SIG-M5 treated with dmso at 0.1 percent for 504 hours (cell line): ENCODE measurements at regions not wholly inside any gene's neighbourhood (a gene's known extent, or its start where the extent isn't known, plus 50 kb on each side); places are given as distances from the start of the nearest gene placed in this dataset.
"Not testable (repeated sequence)": the region's sequence is repeated elsewhere in the genome, so short reads cannot be mapped to it uniquely, and the experiment has no call there.

ENCODE experiments used
- DNase-seq: peaks from one replicate; lab custom pipeline; 2025; ENCODE audit not compliant: unreplicated experiment; lab: John Stamatoyannopoulos, UW

- no peak for DNase-seq
Observed at GRCh38 chrX:89021964-89022363, 274.9 kb downstream of the CPXCR1 start.

- DNase-seq = no peak
Observed at GRCh38 chrX:89033723-89034122, 286.7 kb downstream of the CPXCR1 start.

- DNase-seq = peak; percentile 45
Observed at GRCh38 chrX:89034679-89035078, 287.7 kb downstream of the CPXCR1 start.

- no peak for DNase-seq
Observed at GRCh38 chrX:89053223-89053622, 306.2 kb downstream of the CPXCR1 start.

GRCh38 chrX:89099587-89099986 lies 352.6 kb downstream of the CPXCR1 start:
- DNase-seq = not testable (repeated sequence)

GRCh38 chrX:89124985-89125384 lies 378.0 kb downstream of the CPXCR1 start:
- no peak for DNase-seq
